ENCODE measurements at regions not wholly inside any gene's neighbourhood (a gene's known extent, or its start where the extent isn't known, plus 50 kb on each side); places are given as distances from the start of the nearest gene placed in this dataset.

GRCh38 chr1:58200437-58200836, 346.1 kb downstream of the OMA1 start:
- TF ChIP-seq POLR2AphosphoS5 (IDR thresholded peaks at IDR 0.05; ENCODE audit: low read depth, low read length) (no peak), TCF12 (IDR thresholded peaks at IDR 0.05) (no peak), EP300 (IDR thresholded peaks at IDR 0.05; ENCODE audit: borderline replicate concordance in 1 of 2, low read depth in 1 of 2, low read length in 1 of 2) (no peak), RFX5 (IDR thresholded peaks at IDR 0.05; ENCODE audit: low read length) (no peak), REST (IDR thresholded peaks at IDR 0.05; ENCODE audit: low read depth, low read length) (no peak), CHD2 (IDR thresholded peaks at IDR 0.05; ENCODE audit: low read length, partially characterized antibody) (no peak), YY1 (IDR thresholded peaks at IDR 0.05; ENCODE audit: low read depth) (no peak)
- TF ChIP-seq, protein P1, sequence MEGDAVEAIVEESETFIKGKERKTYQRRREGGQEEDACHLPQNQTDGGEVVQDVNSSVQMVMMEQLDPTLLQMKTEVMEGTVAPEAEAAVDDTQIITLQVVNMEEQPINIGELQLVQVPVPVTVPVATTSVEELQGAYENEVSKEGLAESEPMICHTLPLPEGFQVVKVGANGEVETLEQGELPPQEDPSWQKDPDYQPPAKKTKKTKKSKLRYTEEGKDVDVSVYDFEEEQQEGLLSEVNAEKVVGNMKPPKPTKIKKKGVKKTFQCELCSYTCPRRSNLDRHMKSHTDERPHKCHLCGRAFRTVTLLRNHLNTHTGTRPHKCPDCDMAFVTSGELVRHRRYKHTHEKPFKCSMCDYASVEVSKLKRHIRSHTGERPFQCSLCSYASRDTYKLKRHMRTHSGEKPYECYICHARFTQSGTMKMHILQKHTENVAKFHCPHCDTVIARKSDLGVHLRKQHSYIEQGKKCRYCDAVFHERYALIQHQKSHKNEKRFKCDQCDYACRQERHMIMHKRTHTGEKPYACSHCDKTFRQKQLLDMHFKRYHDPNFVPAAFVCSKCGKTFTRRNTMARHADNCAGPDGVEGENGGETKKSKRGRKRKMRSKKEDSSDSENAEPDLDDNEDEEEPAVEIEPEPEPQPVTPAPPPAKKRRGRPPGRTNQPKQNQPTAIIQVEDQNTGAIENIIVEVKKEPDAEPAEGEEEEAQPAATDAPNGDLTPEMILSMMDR (IDR thresholded peaks at IDR 0.05) = no peak

All from SK-N-SH (cell line).